CD4-positive, alpha-beta T cell treated with Interleukin-10 for 1 hour (primary cell): ENCODE measurements at regions not wholly inside any gene's neighbourhood (a gene's known extent, or its start where the extent isn't known, plus 50 kb on each side); places are given as distances from the start of the nearest gene placed in this dataset.
"Not testable (repeated sequence)": the region's sequence is repeated elsewhere in the genome, so short reads cannot be mapped to it uniquely, and the experiment has no call there.

Experiments used
- DNase-seq: peaks from one replicate; pipeline ENCODE4 v3.0.0-alpha.2; 2020

- no peak for DNase-seq
These were observed 90.6 kb upstream of the PPP2R2D start for GRCh38 chr10:131810036-131810804.

DNA sequence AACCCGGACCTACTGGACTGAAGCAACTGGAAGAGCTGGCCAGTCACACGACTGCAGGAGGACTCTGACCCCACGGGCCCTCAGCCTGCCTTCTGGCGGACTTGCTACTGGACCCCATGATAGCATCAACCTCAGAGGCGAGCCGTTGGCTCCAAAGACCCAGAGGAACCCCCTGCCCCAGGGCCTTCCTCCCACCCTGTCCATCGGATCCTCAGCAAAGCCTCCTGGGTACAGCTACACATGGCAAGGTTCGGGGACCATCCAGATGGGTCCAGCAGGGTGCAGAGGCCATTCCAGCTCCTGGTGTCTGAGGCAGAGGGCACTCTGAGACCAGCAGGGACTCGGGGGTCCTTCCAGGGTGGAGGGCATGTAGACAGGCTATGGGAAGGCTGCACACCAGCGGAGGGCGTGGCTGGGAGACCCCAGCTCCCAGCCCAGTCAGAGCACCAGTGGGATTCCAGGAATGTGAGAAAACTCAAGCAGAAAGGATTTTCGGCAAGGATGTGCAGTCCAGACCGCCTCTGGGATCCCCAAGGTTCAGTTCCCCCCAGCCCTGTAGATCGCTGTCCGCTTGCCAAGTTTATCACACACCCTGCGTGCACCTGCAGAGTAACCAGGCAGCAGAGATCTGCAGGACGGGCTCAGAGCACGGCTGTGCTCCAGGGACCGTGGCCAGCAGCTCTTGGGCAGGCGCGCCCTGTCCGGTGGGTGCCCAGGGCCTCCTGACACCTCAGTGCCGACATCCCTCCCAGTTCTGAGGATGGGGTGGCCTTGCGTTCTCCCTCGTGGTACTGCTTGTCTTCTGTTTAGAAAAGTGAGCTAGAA lies 89.8 kb upstream of the PPP2R2D start:
- no peak for DNase-seq

DNA sequence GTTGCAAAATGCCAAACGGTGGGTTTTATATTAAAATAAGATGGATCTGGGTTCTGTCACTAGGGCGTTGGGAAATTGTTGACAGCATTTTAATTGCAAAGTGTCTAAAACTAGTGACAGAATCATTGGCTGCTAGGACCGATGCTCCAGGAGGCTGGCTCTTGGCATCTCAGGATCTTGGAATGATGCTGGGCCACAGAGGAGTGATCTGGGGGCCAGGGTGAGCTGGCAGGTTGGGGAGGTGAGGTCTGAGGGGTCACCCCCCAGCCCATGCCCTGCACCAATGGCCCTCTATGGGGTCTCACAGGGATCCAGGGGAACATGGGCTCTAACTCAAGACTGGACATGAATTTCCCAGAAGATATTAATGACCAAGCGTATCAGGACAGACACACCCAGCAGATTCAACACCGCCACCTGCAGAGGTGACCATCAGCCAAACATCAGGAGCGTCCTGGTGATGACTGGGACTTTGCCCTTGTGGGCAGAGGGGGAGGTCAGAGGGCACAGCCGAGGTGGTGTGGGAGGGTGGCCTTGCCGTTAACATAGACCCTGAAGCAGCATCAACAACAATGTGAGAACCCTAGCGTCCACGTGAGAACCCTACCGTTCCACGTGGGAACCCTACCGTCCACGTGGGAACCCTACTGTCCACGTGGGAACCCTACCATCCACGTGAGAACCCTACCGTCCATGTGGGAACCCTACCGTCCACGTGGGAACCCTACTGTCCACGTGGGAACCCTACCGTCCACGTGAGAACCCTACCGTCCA lies 89.0 kb upstream of the PPP2R2D start:
- no peak for DNase-seq

GRCh38 chr10:131812736-131813604 lies 87.8 kb upstream of the PPP2R2D start:
- no peak for DNase-seq

DNA sequence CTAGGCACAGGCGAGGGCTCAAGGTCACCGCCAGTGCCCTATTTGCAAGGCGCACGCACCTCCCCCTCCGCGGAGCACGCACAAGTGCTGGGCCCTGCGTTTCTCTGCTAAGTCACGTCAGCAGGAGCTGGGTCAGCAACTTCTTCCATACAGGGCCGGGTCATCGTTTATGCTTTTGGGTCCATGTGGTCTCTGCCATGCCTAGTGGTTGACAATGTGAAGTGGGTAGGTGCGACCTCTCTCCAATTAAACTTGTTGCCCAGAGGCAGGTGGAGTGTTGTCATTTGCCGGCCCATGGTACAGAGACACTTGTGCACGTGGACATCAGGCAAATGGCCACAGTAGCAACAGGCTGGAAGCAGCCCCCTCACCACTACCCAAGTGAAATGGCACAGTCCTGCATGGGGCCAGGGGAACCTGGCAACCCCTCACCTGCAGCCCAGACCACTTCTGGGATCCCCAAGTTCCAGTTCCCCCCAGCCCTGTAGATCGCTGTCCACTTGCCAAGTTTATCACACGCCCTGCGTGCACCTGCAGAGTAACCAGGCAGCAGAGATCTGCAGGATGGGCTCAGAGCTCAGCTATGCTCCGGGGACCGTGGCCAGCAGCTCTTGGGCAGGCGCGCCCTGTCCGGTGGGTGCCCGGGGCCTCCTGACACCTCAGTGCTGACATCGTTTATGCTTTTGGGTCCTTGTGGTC lies 86.1 kb upstream of the PPP2R2D start:
- no peak for DNase-seq

GRCh38 chr10:131815266-131816156 lies 85.3 kb upstream of the PPP2R2D start:
- DNase-seq = no peak

DNA sequence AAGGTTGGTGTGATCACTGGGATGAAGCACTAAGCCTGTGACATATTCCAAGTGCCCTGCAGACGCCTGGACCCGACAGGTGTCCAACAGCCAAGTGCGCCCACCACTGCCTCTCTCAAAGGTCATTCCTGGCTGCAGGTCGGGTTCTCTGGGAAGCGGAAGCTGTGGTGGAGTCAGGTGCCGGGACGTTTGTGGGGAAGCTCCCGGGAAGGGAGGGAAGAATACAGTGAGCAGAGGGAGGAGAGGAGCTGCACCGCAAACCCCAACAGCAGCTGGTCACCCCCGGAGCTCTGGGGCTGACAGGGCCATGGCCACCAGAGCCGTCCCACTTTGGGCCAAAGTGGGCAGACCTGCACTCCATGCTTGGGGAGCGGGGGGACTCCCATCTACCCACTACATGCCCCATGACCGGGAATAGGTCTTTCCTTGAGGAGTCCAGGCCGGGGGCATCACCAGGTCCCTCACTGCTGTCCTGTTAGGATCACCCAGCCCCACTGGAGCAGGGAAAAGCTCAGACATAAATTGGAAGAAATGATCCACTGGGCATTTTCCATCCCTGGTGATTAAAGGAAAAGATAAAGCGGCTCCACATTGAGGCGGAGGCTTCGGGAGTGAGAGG lies 84.5 kb upstream of the PPP2R2D start:
- DNase-seq = no peak

DNA sequence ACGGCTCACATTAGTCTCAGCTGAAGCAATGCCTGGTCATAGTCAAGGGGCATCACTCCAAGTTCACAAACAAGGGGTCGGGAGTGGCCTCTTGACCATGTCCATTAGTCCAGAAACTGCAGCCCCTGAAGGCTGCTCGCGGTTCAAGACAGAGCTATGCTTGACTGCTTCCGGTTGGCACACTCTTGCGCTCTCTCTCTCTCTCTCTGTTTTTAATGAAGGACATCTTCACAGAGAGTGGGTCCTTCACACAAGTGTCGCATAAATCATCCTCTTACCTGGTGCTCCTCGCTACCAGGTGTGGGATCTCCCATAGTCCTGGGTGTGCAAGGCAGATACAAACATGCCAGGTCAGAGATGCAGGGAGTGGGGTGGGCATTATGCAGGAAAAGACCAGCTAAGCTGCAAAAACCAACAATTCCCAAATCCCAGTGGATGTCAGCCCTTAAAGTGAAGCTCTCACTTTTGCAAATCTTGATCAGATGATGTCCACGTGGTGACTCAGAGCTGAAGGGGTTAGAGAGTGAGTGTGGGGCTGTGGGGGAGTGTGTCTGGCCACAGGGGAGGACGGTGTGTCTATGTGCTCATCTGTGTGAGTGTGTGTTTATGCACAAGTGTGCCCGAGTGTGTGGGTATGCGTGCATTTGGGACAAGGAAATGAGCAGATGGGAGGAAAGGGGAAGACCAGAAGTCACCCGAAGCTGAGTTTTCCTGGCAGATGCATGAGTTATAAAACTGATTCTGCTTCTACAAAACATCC lies 83.7 kb upstream of the PPP2R2D start:
- DNase-seq = no peak

GRCh38 chr10:131817866-131818509 lies 82.8 kb upstream of the PPP2R2D start:
- no peak for DNase-seq

DNA sequence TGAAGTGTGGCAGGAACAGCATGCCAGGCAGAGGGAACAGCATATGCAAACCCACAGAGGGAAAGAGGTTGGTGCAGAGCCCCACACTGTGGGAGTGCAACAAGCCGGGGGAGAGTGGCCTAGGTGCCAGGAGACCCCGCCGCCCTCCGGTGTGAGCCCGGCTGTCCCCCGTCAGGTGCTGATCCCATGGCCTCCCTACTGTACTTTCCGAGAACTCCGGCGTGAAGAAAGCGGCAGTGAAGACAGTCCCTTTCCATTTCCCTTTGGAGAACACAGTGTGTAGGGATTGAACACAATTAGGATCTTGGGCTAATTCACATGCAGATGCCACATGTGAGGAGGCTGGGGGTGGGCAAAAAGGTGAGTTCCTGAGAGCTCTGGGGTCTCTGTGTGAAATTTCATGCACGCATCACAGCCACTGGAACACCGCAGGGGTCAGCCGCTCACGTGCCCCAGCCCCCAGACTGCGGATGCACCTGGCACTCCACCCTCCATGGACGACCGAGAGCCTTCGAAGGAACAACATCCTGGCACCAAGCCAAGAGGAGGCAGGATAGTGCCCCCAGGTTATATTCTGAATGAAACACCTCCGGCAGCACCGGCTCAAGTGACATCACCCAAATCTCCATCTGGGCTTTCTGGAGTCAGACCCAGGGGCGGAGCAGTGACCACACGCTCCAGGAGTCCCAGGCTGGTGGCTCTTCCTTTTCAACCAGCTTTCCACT lies 82.1 kb upstream of the PPP2R2D start:
- DNase-seq = no peak

DNA sequence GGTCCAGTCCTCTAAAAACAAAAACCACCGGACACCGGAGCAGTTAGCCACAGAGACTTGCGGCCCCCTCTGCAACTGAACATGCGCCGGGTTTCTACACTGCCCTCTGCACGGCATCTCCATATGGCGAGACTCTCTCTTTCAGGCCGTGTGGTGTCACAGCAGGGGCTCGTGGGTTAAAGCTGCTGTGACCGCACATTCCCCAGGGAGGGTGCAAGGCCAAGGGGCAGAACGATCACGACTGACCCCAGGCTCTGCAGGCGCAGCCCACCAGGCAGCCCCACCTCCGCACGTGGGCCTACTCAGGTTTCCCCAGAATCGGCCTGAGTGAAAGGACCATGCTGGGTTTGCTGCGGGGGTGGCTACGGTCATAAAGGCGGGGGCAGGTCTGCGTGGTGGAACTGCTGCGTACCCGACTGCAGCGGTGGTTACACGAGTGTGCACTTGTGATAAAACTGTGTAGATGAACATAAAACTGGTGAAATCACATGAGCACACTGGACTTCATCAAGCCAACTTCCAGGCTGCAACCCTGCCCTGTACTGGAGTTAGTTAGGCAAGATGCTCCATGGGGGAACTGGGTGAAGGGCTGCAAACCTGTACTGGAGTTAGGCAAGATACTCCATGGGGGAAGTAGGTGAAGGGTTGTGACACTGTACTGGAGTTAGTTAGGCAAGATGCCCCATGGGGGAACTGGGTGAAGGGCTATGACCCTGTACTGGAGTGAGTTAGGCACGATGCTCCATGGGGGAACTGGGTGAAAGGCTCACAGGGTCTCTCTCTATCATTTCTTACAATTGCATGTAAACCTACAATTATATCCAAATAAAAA lies 81.4 kb upstream of the PPP2R2D start:
- no peak for DNase-seq

- DNase-seq = no peak
These were observed 80.2 kb upstream of the PPP2R2D start for GRCh38 chr10:131820626-131821025.

GRCh38 chr10:131821378-131822012 lies 79.3 kb upstream of the PPP2R2D start:
- no peak for DNase-seq

DNA sequence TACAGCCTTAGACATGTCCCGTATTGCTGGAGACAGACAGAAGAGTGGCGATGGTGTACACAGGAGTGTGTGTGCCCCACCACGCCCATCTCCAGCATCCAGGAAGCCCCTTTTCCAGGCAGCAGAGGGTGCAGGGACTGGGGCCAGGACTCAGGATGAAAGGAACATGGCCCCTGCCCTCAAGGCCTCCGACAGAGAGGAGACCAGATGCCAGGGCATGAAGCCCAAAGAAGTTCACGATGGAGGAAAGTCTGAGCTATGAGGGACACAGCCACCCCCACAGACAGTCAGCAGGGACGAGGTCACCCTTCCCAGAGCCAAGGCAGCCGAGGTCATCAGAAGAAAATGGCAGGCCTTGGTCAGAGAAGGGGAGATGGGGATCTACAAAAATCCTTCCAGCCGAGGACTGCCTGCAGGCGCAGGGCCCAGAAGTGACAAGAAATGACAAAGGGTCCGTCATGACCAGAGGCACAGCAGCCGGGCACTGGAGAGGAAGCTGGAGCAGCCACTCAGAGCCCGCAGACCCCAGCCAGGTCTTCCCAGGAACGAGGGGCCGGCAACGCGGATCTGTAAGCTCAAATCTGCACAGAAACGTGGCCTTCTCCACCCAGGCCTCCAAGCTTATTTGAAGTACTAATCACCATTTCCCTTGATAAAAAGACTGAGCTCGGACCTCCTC lies 78.7 kb upstream of the PPP2R2D start:
- DNase-seq = no peak

- DNase-seq = no peak
These were observed 78.0 kb upstream of the PPP2R2D start for GRCh38 chr10:131822692-131823245.

DNA sequence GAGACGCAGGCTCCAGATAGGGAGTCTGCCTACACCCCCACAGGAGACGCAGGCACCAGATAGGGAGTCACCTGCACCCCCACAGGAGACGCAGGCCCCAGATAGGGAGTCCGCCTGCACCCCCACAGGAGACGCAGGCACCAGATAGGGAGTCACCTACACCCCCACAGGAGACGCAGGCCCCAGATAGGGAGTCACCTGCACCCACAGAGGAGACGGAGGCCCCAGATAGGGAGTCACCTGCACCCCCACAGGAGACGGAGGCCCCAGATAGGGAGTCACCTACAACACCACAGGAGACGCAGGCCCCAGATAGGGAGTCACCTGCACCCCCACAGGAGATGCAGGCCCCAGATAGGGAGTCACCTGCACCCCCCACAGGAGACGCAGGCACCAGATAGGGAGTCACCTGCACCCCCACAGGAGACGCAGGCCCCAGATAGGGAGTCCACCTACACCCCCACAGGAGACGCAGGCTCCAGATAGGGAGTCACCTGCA lies 77.2 kb upstream of the PPP2R2D start:
- not testable (repeated sequence) for DNase-seq
